ENCODE measurements at regions not wholly inside any gene's neighbourhood (a gene's known extent, or its start where the extent isn't known, plus 50 kb on each side); places are given as distances from the start of the nearest gene placed in this dataset.

GRCh38 chr10:24041834-24042233, 167.1 kb upstream of the KIAA1217 start:
- DNase-seq, result no peak

DNA sequence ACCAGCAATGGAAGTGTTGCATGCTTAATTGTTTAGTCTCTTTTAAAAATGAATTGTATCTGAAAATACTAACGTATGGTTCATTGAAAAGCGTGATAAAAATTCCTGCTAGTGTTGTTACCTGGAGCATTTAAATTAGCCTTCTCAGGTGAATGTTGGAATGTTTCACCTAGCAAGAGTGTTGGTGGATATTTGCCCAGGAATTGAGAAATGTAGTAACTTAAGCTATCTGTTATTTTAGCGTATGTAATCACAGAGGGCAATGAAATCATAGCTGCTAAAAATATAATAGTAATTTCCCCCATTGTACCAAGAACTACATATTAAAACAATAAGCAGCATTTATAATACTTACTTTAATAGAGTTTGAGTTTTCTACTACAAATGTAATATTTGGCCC, 166.1 kb upstream of the KIAA1217 start:
- no peak for DNase-seq

DNA sequence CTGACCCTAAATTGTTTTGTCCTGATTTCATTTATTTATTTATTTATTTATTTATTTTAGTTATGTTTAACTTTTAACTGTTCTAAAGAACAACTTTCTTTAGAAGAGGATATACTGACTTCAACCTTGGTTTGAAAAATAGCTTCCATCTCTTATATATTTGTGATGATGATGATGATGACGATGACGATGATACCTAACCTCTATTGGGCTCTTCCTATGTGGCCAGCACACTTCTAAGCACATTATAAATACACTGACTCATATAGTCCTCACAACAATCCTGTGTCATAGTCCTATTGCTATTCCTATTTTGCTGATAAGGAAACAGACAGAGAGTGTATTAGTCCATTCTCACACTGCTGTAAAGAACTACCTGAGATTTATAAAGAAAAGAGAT, 162.9 kb upstream of the KIAA1217 start:
- no peak for DNase-seq

- no peak for DNase-seq
Observed at GRCh38 chr10:24047176-24047575, 161.8 kb upstream of the KIAA1217 start.

DNA sequence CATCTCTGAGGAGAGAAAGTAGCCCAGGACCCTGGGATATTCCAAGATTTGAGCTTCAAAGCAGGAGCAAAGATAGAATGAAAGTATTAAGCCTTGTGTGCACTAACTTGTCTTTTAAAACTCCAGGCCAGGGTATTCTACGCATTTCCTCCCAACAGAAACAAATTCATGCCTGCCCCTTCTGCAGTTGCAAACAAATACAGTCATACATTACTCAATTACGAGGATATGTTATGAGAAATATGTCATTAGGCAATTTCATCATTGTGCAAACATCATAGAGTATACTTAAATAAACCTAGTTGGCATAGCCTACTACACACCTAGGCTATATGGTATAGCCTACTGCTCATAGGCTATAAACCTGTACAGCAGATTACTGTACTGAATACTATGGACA, 154.5 kb upstream of the KIAA1217 start:
- no peak for DNase-seq

GRCh38 chr10:24080207-24080606, 128.7 kb upstream of the KIAA1217 start:
- no peak for DNase-seq

DNA sequence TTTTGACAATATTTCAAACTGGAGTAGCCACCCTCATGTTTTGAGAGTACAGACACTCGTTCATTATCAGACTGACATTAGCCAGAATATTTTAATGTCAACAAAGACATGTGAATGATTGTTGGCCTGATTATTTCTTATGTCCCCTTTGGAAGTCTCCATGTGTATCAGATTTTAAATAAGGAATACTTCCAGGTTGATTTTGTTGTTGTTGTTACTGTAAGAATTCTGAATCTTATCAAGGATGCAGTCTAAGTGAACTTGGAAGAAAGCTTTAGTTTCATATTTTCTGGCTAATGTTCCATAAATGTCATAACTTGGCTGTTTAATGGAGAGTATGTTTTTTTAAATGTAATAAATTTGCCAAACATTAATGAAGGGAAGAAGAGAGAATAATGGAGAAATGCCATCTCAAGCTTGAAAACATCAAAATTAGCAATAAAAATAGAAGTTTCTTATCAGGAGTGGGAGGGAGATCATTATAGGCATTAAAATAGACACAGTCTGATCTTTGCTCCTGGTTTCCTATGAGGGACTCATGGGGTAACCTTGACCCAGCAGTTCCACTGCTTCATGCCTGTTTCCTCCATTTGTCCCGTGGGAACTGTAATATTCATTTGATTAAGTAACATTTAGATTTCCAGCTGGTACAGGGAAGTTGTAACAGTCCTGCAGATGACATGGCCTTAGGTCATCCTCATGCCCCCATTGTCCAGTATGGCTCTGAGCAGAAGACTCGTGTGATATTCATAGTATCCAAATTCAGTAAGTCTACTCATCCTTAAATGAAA, 122.4 kb upstream of the KIAA1217 start:
- DNase-seq, result no peak

DNA sequence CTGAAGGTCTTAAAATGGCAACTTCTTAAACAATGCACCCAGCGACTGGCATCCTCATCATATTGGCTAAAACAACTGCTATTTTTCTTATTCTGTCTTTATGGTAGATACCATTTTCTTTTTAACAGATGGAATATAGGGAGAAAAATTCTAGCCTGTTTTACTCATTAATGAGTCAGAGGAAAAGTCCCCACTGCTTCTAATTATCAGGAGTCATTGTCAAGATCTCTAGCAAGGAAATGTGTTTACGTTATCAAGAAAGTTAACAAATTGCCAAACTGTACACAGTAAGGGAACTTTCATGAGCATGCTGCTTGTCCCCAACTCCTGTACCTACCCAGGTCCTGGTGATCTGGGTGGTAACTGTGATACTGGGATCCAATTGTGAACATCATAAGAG, 117.7 kb upstream of the KIAA1217 start:
- no peak for DNase-seq

- DNase-seq, result no peak
Observed at GRCh38 chr10:24096281-24096680, 112.7 kb upstream of the KIAA1217 start.

GRCh38 chr10:24097751-24098207, 111.2 kb upstream of the KIAA1217 start:
- no peak for DNase-seq

DNA sequence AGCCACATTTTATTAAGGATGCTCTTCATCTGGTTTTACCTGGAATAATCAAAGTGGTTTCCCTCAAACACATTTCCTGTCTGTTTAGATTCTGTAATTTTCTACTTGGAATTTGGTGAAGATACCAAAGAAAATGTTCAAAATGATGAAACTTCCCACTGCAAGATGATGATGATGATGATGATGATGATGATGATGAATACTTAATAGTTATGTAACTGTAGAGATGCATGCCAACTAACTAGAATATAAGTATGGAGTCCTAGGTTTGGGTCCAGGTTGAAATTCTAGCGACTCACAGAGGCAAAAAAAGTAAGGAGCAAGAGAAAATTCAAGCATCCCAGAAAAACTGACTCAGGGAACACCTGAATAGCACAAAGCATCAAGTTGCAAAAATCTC, 104.0 kb upstream of the KIAA1217 start:
- no peak for DNase-seq

DNA sequence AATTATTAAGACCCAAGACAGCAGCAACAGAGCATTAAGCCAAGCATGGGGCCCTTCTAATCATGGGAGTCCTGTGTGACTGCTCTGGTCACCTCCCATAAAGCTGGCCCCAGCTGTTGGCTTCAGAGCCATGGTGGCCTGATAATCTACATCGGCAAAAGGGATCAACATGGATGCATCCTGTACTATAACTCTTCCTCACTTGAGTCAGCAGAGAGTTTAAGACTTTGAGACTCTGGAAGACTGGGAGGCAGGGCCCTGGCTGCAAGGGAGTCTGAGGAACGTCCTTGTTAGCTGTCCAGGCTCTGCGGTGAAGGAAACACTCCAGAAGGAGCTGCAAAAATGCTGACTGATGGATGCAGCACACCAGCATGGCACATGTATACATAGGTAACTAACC, 95.0 kb upstream of the KIAA1217 start:
- no peak for DNase-seq

DNA sequence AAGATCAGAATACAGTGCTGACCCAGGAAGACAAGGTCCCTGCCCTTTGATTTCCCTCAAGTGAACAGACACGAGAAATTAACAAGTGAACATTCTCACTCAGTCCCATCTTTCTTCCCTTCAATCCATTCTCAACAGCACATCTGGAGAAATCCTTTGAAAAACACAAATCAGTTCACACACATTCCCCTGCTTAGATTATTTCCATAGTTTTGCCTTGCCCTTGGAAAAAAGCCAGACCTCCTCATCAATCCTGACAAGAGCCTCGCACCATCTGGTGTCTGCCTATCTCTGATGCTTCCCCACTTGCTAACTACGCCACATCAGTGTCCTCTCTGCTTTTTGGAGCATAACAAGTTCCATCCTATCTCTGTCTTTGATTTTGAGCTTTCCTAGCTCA, 94.4 kb upstream of the KIAA1217 start:
- no peak for DNase-seq

- DNase-seq, result no peak
Observed at GRCh38 chr10:24115403-24115802, 93.5 kb upstream of the KIAA1217 start.

DNA sequence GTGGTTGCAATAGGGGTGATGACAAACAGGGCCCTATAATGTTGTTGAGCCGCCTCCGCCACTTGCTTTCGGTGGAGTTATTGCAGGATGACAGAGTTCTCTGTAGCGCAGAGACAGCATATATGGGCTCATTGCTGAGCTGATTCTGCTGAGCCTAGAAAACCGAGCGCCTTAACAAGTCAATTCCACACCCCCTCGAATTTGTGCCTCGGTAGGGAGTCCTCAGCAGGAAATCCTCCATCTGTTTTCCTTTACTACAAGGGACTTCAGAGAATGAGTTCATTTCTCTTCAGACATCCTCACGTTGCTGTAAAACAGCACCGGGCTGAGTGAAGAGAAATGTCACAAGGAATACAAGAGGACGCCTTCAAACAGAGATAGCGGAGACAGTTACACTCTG, 90.7 kb upstream of the KIAA1217 start:
- no peak for DNase-seq

GRCh38 chr10:24119896-24120295, 89.0 kb upstream of the KIAA1217 start:
- no peak for DNase-seq

DNA sequence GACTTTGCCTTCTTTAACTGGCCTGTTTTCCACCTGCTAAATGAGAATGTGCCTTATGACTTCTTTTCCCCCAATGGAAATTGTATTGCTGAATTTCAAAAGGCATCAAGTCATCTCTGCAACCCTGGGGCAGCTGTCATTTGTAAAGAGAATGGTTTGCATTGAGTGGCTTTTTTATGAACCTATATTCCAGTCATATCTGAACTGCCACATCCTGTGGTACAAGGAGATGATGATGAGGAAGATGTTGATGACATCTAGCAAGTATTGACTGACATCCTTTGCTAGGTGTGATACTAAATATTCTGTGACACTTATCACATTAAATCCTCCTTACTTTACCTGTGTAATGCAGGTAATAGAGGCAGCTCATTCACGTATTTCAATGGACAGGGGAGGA, 88.3 kb upstream of the KIAA1217 start:
- no peak for DNase-seq

GRCh38 chr10:24127516-24127915, 81.4 kb upstream of the KIAA1217 start:
- DNase-seq, result no peak

DNA sequence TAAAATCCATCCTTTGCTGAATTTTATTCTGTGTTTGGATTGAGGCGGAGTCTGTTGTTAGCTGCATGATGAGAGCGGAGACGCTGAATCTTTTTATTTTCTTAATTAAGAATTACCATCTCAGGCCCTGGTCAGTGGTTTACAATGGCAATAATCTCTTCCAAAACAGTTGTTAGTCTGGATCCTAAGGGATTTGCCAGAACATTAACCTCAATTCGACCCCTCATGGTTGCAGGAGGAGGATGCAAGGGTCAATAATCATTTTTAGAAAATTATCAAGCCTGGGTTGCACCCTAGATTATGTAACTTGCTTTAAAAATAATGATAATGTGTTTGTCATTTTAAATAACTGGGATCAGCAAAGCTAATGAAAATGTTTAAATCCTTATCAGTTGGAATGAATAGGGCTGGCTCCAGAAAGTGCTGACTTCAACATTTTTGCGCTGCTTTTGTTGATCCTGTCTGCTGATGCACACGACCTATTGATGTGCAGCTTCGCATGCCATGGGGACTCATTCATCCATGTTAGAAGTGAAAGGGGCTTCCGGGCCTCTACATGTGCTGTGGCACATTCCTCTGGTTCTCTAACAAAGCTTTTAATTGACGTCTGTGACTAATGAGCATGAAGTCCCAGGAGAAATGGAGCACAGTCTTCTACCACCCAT, 80.7 kb upstream of the KIAA1217 start:
- DNase-seq, result no peak

- no peak for DNase-seq
Observed at GRCh38 chr10:24132741-24133140, 76.2 kb upstream of the KIAA1217 start.

- no peak for DNase-seq
Observed at GRCh38 chr10:24133835-24134234, 75.1 kb upstream of the KIAA1217 start.

- no peak for DNase-seq
Observed at GRCh38 chr10:24136070-24136469, 72.9 kb upstream of the KIAA1217 start.

DNA sequence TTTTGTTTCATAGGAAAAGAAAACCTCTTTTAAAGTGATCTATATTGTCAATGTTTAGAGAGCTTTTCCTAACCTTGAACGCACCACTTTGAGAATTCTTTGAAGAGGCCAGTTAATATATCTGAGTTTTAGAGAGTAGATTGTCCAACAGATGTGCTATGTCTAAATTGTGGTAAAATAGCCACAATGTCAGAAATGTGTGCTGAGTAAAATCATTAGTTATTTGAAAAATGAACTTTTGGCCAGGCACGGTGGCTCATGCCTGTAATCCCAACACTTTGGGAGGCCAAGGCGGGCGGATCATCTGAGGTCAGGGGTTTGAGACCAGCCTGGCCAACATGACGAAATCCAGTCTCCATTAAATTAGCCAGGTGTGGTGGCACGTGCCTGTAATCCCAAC, 61.6 kb upstream of the KIAA1217 start:
- no peak for DNase-seq

GRCh38 chr10:24149640-24150039, 59.3 kb upstream of the KIAA1217 start:
- DNase-seq, result no peak

DNA sequence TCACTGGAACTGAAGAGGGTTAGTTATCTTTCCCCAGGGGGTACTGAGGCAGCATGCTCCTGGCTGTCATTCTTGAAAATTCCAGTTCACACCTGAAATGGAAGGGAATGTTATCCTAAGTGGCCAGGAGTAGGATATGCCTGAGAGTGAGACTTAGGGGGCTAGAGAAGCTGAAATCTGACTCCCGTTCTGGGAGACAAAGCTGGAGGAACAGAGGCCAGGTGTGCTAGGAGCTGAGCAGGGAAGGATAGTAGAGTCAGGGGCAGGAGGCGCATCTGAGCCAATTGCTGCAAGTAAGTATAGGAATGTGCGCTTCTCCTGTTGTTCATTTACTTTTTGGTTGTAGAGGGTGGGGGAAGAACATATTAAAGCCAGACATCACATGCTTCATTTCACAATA, 58.1 kb upstream of the KIAA1217 start:
- no peak for DNase-seq
